ENCODE measurements at regions not wholly inside any gene's neighbourhood (a gene's known extent, or its start where the extent isn't known, plus 50 kb on each side); places are given as distances from the start of the nearest gene placed in this dataset.
"Not testable (repeated sequence)": the region's sequence is repeated elsewhere in the genome, so short reads cannot be mapped to it uniquely, and the experiment has no call there.

- H3K27me3 ChIP-seq, result no peaks in the 10 kb centered on the region
- H3K36me3 ChIP-seq, result no peaks in the 10 kb centered on the region
- no peak for DNase-seq (ENCODE audit: low spot score in 2 of 2)
- H3K27ac ChIP-seq, result no peak overlapping the region
- H3K9me3 ChIP-seq, result no peaks in the 10 kb centered on the region
- TF ChIP-seq, protein P1, sequence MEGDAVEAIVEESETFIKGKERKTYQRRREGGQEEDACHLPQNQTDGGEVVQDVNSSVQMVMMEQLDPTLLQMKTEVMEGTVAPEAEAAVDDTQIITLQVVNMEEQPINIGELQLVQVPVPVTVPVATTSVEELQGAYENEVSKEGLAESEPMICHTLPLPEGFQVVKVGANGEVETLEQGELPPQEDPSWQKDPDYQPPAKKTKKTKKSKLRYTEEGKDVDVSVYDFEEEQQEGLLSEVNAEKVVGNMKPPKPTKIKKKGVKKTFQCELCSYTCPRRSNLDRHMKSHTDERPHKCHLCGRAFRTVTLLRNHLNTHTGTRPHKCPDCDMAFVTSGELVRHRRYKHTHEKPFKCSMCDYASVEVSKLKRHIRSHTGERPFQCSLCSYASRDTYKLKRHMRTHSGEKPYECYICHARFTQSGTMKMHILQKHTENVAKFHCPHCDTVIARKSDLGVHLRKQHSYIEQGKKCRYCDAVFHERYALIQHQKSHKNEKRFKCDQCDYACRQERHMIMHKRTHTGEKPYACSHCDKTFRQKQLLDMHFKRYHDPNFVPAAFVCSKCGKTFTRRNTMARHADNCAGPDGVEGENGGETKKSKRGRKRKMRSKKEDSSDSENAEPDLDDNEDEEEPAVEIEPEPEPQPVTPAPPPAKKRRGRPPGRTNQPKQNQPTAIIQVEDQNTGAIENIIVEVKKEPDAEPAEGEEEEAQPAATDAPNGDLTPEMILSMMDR (IDR thresholded peaks at IDR 0.05), result no peak
- intact Hi-C loops (cut with DNase I), result no loop called here
- H3K4me1 ChIP-seq, result no peaks in the 10 kb centered on the region
- H3K4me3 ChIP-seq, result no peak overlapping the region
These were observed 510.2 kb downstream of the ZNF516 start for GRCh38 chr18:75984853-75985252.

GRCh38 chr18:75981102-75981501 lies 513.9 kb downstream of the ZNF516 start:
- Histone ChIP-seq H3K27ac (no peak overlapping the region), H3K4me1 (no peaks in the 10 kb centered on the region), H3K27me3 (no peaks in the 10 kb centered on the region), H3K4me3 (no peak overlapping the region), H3K36me3 (no peaks in the 10 kb centered on the region), H3K9me3 (no peaks in the 10 kb centered on the region)
- DNase-seq (ENCODE audit: low spot score in 2 of 2), result no peak
- intact Hi-C loops (cut with DNase I), result no loop called here
- TF ChIP-seq, protein P1 (IDR thresholded peaks at IDR 0.05), result no peak

DNA sequence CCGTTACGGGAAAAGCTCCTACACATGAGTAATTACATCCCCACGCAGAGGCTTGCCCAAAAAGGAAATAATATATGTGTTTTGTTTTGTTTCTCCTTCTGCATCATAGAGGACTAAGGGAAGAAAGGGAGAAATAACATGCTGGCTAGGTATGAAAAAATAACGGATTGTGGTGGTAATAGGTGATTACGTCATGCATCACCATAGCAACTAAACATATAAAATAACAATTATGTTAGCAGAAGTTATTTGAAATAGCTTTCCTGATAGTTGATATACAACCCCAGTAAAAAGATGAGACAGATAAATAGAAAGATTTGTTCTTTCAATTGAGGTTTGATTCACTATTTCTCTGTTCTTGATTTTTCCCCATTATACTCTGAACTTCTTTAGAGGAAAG lies 518.0 kb downstream of the ZNF516 start:
- H3K4me3 ChIP-seq, result no peak overlapping the region
- TF ChIP-seq, protein P1 (IDR thresholded peaks at IDR 0.05), result no peak
- intact Hi-C loops (cut with DNase I), result no loop called here
- H3K27ac ChIP-seq, result no peak overlapping the region
- no peak for DNase-seq (ENCODE audit: low spot score in 2 of 2)
- no peaks in the 10 kb centered on the region for H3K9me3 ChIP-seq
- H3K4me1 ChIP-seq, result no peaks in the 10 kb centered on the region
- H3K27me3 ChIP-seq, result no peaks in the 10 kb centered on the region
- no peaks in the 10 kb centered on the region for H3K36me3 ChIP-seq

DNA sequence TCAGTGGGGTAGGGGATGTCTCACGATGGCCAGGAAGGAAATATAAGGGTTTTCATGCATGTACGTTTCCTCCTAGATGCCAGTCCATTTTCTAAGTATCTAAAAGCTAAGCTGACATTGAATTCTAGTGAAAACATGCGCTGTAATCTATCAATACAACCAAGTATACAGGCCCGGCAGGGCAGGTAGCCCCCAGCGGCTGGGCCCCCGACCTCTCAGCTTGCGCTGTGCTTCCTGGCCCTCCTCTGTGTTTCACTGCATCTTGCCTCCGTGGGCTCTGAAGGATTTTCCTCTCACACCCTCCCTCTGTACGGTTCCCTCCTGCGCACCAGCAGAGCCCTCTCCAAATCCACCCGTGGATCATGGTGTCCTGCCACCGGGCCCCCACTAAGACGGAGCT lies 524.8 kb downstream of the ZNF516 start:
- intact Hi-C loops (cut with DNase I), result no loop called here
- H3K9me3 ChIP-seq, result no peaks in the 10 kb centered on the region
- no peak overlapping the region for H3K27ac ChIP-seq

DNA sequence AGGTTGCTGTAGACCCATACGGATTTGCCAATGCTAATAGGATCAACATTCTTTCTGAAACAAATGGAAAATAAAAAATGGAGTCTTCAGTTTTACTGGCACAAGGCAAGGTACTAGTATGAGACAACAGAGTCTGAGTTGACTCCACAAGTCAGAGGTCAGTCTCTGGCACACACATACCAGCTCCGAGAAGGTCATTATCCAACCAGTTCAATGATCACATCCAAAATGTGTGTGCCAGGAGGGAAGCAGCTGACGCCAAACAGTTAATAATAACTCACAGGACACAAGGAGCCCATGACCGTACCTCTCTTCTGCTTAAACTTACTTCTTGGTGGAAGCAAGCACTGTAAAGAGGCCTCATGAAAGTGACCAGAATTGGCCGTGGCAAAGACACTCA lies 528.6 kb downstream of the ZNF516 start:
- intact Hi-C loops (cut with DNase I), result loop anchor here (1.0 kb wide), 1 partner anchor 9 kb away; no protein-coding TSS in a partner anchor
- H3K27ac ChIP-seq, result no peak overlapping the region
- TF ChIP-seq, protein P1 (IDR thresholded peaks at IDR 0.05), result no peak

More for the DNA sequence above, 524.8 kb downstream of the ZNF516 start:
- TF ChIP-seq, protein P1 (IDR thresholded peaks at IDR 0.05), result no peak
- Histone ChIP-seq H3K36me3 (no peaks in the 10 kb centered on the region), H3K27me3 (no peaks in the 10 kb centered on the region), H3K4me3 (no peak overlapping the region), H3K4me1 (no peaks in the 10 kb centered on the region)
- no peak for DNase-seq (ENCODE audit: low spot score in 2 of 2)

DNA sequence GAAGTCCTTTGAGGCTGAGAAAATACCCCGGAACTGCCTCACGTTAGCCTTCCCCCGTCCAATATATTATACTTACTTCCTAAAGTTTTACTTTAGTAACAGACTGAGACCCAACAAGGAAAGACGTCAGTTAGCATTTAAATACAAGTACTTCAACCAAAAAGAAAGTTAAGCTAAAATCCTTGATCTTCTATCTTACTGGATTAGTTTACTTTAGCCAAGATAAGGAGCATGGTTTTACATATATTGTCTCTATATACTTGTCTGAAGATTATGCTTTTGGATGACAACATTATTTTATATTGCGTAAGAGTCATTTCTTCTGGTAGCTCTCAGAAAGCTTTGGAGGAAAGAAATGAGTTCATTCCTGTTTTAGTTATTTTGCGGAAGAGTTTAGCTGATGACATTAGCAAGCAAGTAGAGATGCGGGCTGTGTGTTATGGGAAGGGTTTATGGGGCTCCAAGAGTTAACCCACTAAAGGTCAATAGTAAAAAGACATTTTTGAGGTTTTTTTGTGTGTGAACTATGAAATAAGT lies 532.9 kb downstream of the ZNF516 start:
- Histone ChIP-seq H3K4me3 (no peak overlapping the region), H3K36me3 (no peaks in the 10 kb centered on the region), H3K9me3 (no peaks in the 10 kb centered on the region), H3K4me1 (no peaks in the 10 kb centered on the region), H3K27me3 (no peaks in the 10 kb centered on the region), H3K27ac (no peak overlapping the region)
- intact Hi-C loops (cut with DNase I), result no loop called here
- DNase-seq (ENCODE audit: low spot score in 2 of 2), result no peak
- TF ChIP-seq, protein P1 (IDR thresholded peaks at IDR 0.05), result no peak

More for the DNA sequence above, 528.6 kb downstream of the ZNF516 start:
- H3K36me3 ChIP-seq, result no peaks in the 10 kb centered on the region
- no peak for DNase-seq (ENCODE audit: low spot score in 2 of 2)
- H3K27me3 ChIP-seq, result no peaks in the 10 kb centered on the region
- no peak overlapping the region for H3K4me3 ChIP-seq
- no peaks in the 10 kb centered on the region for H3K9me3 ChIP-seq
- H3K4me1 ChIP-seq, result no peaks in the 10 kb centered on the region

- H3K9me3 ChIP-seq; H3K36me3 ChIP-seq; H3K27me3 ChIP-seq; H3K4me1 ChIP-seq; DNase-seq (ENCODE audit: low spot score in 2 of 2); H3K4me3 ChIP-seq; H3K27ac ChIP-seq; intact Hi-C loops (cut with DNase I): not testable (repeated sequence)
These were observed 532.9 kb upstream of the SMIM21 start for GRCh38 chr18:75960356-75960755.

Data from ascending aorta (tissue), 2 donors.